Immature natural killer cell (primary cell): ENCODE measurements at regions not wholly inside any gene's neighbourhood (a gene's known extent, or its start where the extent isn't known, plus 50 kb on each side); places are given as distances from the start of the nearest gene placed in this dataset.

ENCODE experiments used
- DNase-seq, 3 donors: peaks; one replicate each; pipeline ENCODE4 v3.0.0; 2022; ENCODE audit warnings: mixed read lengths in 1 of 3
- H3K27ac Mint-ChIP-seq, 6 donors: one replicate each; pipeline ENCODE4 v1.8.0; 2020; ENCODE audit warnings: mixed read lengths in 6 of 6, mild to moderate bottlenecking in 5 of 6, inconsistent platforms in 4 of 6, moderate library complexity in 3 of 6
- H3K27me3 Mint-ChIP-seq, 3 donors: one replicate each; pipeline ENCODE4 v1.8.0; 2020 to 2021; ENCODE audit warnings: low read depth in 3 of 3, mild to moderate bottlenecking in 3 of 3, mixed read lengths in 3 of 3, moderate library complexity in 3 of 3, inconsistent platforms in 1 of 3
- H3K36me3 Mint-ChIP-seq, 3 donors: one replicate each; pipeline ENCODE4 v1.8.0; 2020; ENCODE audit warnings: mixed read lengths in 3 of 3, inconsistent platforms in 2 of 3, mild to moderate bottlenecking in 2 of 3
- H3K4me1 Mint-ChIP-seq, 2 donors: one replicate each; pipeline ENCODE4 v1.8.0; 2020; ENCODE audit warnings: inconsistent platforms in 2 of 2, mild to moderate bottlenecking in 2 of 2, mixed read lengths in 2 of 2, moderate library complexity in 1 of 2
- H3K4me3 Mint-ChIP-seq, 5 donors: one replicate each; pipeline ENCODE4 v1.8.0; 2020; ENCODE audit warnings: mild to moderate bottlenecking in 5 of 5, mixed read lengths in 5 of 5, inconsistent platforms in 3 of 5, moderate library complexity in 3 of 5
- H3K9me3 Mint-ChIP-seq, 6 donors: one replicate each; pipeline ENCODE4 v1.8.0; 2020; ENCODE audit warnings: mild to moderate bottlenecking in 6 of 6, mixed read lengths in 6 of 6, inconsistent platforms in 4 of 6, moderate library complexity in 3 of 6

GRCh38 chr21:26715878-26716506, 129.2 kb downstream of the ADAMTS1 start:
- Mint-ChIP-seq H3K36me3 (no peaks in the 10 kb centered on the region), H3K4me1 (no peaks in the 10 kb centered on the region), H3K9me3 (peaks cover 0 to 2% (median 0%) of the 10 kb centered on the region in 6 donors), H3K27me3 (peaks cover 0 to 3% (median 0%) of the 10 kb centered on the region in 3 donors), H3K27ac (no peak overlapping the region), H3K4me3 (no peak overlapping the region)
- peak; percentile 8 to 10 (median 9) for DNase-seq

GRCh38 chr21:26715116-26715515, 130.1 kb downstream of the ADAMTS1 start:
- Mint-ChIP-seq H3K4me3 (no peak overlapping the region), H3K4me1 (no peaks in the 10 kb centered on the region), H3K9me3 (peaks cover 0 to 2% (median 0%) of the 10 kb centered on the region in 6 donors), H3K36me3 (no peaks in the 10 kb centered on the region), H3K27me3 (peaks cover 0 to 3% (median 2%) of the 10 kb centered on the region in 3 donors), H3K27ac (no peak overlapping the region)
- DNase-seq, result no peak

- no peak overlapping the region for H3K4me3 Mint-ChIP-seq
- H3K27ac Mint-ChIP-seq, result no peak overlapping the region
- no peaks in the 10 kb centered on the region for H3K36me3 Mint-ChIP-seq
- no peaks in the 10 kb centered on the region for H3K9me3 Mint-ChIP-seq
- H3K4me1 Mint-ChIP-seq, result no peaks in the 10 kb centered on the region
- peaks cover 2 to 3% (median 2%) of the 10 kb centered on the region in 3 donors for H3K27me3 Mint-ChIP-seq
- DNase-seq, result no peak
These were observed 135.1 kb downstream of the ADAMTS1 start for GRCh38 chr21:26710155-26710554.

GRCh38 chr21:26709090-26709489, 136.0 kb upstream of the CYYR1 start:
- Mint-ChIP-seq H3K27ac (no peak overlapping the region), H3K27me3 (peaks cover 2 to 3% (median 2%) of the 10 kb centered on the region in 3 donors), H3K9me3 (no peaks in the 10 kb centered on the region), H3K4me3 (no peak overlapping the region), H3K36me3 (no peaks in the 10 kb centered on the region), H3K4me1 (no peaks in the 10 kb centered on the region)
- DNase-seq, result no peak

- DNase-seq, result no peak
- no peaks in the 10 kb centered on the region for H3K36me3 Mint-ChIP-seq
- H3K27me3 Mint-ChIP-seq, result peaks cover 2 to 3% (median 2%) of the 10 kb centered on the region in 3 donors
- H3K9me3 Mint-ChIP-seq, result no peaks in the 10 kb centered on the region
- H3K27ac Mint-ChIP-seq, result no peak overlapping the region
- no peaks in the 10 kb centered on the region for H3K4me1 Mint-ChIP-seq
- no peak overlapping the region for H3K4me3 Mint-ChIP-seq
These were observed 135.2 kb upstream of the CYYR1 start for GRCh38 chr21:26708223-26708800.

GRCh38 chr21:26707246-26707645, 134.2 kb upstream of the CYYR1 start:
- Mint-ChIP-seq H3K27ac (no peak overlapping the region), H3K4me3 (no peak overlapping the region), H3K9me3 (no peaks in the 10 kb centered on the region), H3K36me3 (no peaks in the 10 kb centered on the region), H3K4me1 (no peaks in the 10 kb centered on the region), H3K27me3 (peaks cover 2 to 5% (median 3%) of the 10 kb centered on the region in 3 donors)
- no peak for DNase-seq

- H3K4me1 Mint-ChIP-seq, result no peaks in the 10 kb centered on the region
- no peak for DNase-seq
- no peak overlapping the region for H3K4me3 Mint-ChIP-seq
- H3K27ac Mint-ChIP-seq, result no peak overlapping the region
- H3K36me3 Mint-ChIP-seq, result no peaks in the 10 kb centered on the region
- H3K27me3 Mint-ChIP-seq, result peaks cover 1 to 5% (median 2%) of the 10 kb centered on the region in 3 donors
- no peaks in the 10 kb centered on the region for H3K9me3 Mint-ChIP-seq
These were observed 125.3 kb upstream of the CYYR1 start for GRCh38 chr21:26698416-26698815.

- no peak for DNase-seq
- Mint-ChIP-seq H3K27ac (no peak overlapping the region), H3K27me3 (peaks cover 0 to 2% (median 2%) of the 10 kb centered on the region in 3 donors), H3K36me3 (no peaks in the 10 kb centered on the region), H3K9me3 (peaks cover 0 to 10% (median 4%) of the 10 kb centered on the region in 6 donors), H3K4me3 (no peak overlapping the region), H3K4me1 (peaks cover 0 to under 1% of the 10 kb centered on the region in 2 donors)
These were observed 118.3 kb upstream of the CYYR1 start for GRCh38 chr21:26691416-26691815.

- H3K4me3 Mint-ChIP-seq, result no peak overlapping the region
- H3K27me3 Mint-ChIP-seq, result no peaks in the 10 kb centered on the region
- peaks cover 2 to 4% of the 10 kb centered on the region in 2 donors for H3K4me1 Mint-ChIP-seq
- no peak for DNase-seq
- no peaks in the 10 kb centered on the region for H3K36me3 Mint-ChIP-seq
- H3K27ac Mint-ChIP-seq, result no peak overlapping the region
- H3K9me3 Mint-ChIP-seq, result peaks cover 0 to 10% (median 4%) of the 10 kb centered on the region in 6 donors
These were observed 113.6 kb upstream of the CYYR1 start for GRCh38 chr21:26686705-26687104.

- Mint-ChIP-seq H3K4me3 (no peak overlapping the region), H3K36me3 (no peaks in the 10 kb centered on the region), H3K9me3 (peaks cover 0 to 10% (median 4%) of the 10 kb centered on the region in 6 donors), H3K27me3 (no peaks in the 10 kb centered on the region), H3K27ac (no peak overlapping the region), H3K4me1 (peaks cover 2 to 4% of the 10 kb centered on the region in 2 donors)
- no peak for DNase-seq
These were observed 113.2 kb upstream of the CYYR1 start for GRCh38 chr21:26686278-26686677.

- H3K9me3 Mint-ChIP-seq, result peaks cover 0 to 5% (median 4%) of the 10 kb centered on the region in 6 donors
- H3K4me3 Mint-ChIP-seq, result no peak overlapping the region
- H3K27ac Mint-ChIP-seq, result no peak overlapping the region
- H3K27me3 Mint-ChIP-seq, result no peaks in the 10 kb centered on the region
- peaks cover 2 to 4% of the 10 kb centered on the region in 2 donors for H3K4me1 Mint-ChIP-seq
- no peak for DNase-seq
- no peaks in the 10 kb centered on the region for H3K36me3 Mint-ChIP-seq
These were observed 111.8 kb upstream of the CYYR1 start for GRCh38 chr21:26684889-26685288.

- Mint-ChIP-seq H3K27ac (no peak overlapping the region), H3K27me3 (no peaks in the 10 kb centered on the region), H3K36me3 (no peaks in the 10 kb centered on the region), H3K4me3 (no peak overlapping the region), H3K4me1 (peaks cover 2 to 4% of the 10 kb centered on the region in 2 donors), H3K9me3 (peaks cover 0 to 5% (median 3%) of the 10 kb centered on the region in 6 donors)
- no peak for DNase-seq
These were observed 110.9 kb upstream of the CYYR1 start for GRCh38 chr21:26683996-26684395.

GRCh38 chr21:26679284-26679683, 106.2 kb upstream of the CYYR1 start:
- Mint-ChIP-seq H3K9me3 (peaks cover 0 to 3% (median 0%) of the 10 kb centered on the region in 6 donors), H3K4me3 (no peak overlapping the region), H3K36me3 (no peaks in the 10 kb centered on the region), H3K27me3 (no peaks in the 10 kb centered on the region), H3K4me1 (no peaks in the 10 kb centered on the region), H3K27ac (no peak overlapping the region)
- DNase-seq, result no peak

- Mint-ChIP-seq H3K9me3 (peaks cover 0 to 16% (median 2%) of the 10 kb centered on the region in 6 donors), H3K27me3 (no peaks in the 10 kb centered on the region), H3K4me3 (no peak overlapping the region), H3K4me1 (no peaks in the 10 kb centered on the region), H3K36me3 (no peaks in the 10 kb centered on the region), H3K27ac (no peak overlapping the region)
- DNase-seq, result no peak
These were observed 101.2 kb upstream of the CYYR1 start for GRCh38 chr21:26674323-26674722.
